ENCODE measurements at regions not wholly inside any gene's neighbourhood (a gene's known extent, or its start where the extent isn't known, plus 50 kb on each side); places are given as distances from the start of the nearest gene placed in this dataset.

- WGBS, 2 donors, result 63 to 88% methylated on average over 2 of the region's 2 CpGs
- no peak for TF ChIP-seq EP300 (IDR thresholded peaks at IDR 0.05)
- TF ChIP-seq CTCF (IDR thresholded peaks at IDR 0.05), result no peak
- no peak for TF ChIP-seq POLR2A (IDR thresholded peaks at IDR 0.05)
- DNase-seq (ENCODE audit: low spot score in 2 of 2), result no peak
These were observed 51.5 kb upstream of the ZNF644 start for GRCh38 chr1:91073299-91073698.

GRCh38 chr1:91071838-91072237, 50.0 kb upstream of the ZNF644 start:
- Histone ChIP-seq H3K4me3 (no peak overlapping the region), H3K27ac (no peak overlapping the region), H3K9me3 (no peaks in the 10 kb centered on the region), H3K27me3 (no peaks in the 10 kb centered on the region), H3K36me3 (no peaks in the 10 kb centered on the region), H3K4me1 (peaks cover 0 to 8% (median 0%) of the 10 kb centered on the region in 4 donors)
- TF ChIP-seq POLR2A (IDR thresholded peaks at IDR 0.05) (no peak), EP300 (IDR thresholded peaks at IDR 0.05) (no peak), CTCF (IDR thresholded peaks at IDR 0.05) (no peak)
- no peak for DNase-seq (ENCODE audit: low spot score in 2 of 2)
- WGBS, 2 donors, result 96 to 98% methylated on average over 5 of the region's 5 CpGs

More at GRCh38 chr1:91073299-91073698, 51.5 kb upstream of the ZNF644 start:
- no peak overlapping the region for H3K27ac ChIP-seq
- H3K4me3 ChIP-seq, result no peak overlapping the region
- H3K27me3 ChIP-seq, result no peaks in the 10 kb centered on the region
- no peaks in the 10 kb centered on the region for H3K9me3 ChIP-seq
- H3K4me1 ChIP-seq, result peaks cover 0 to 8% (median 0%) of the 10 kb centered on the region in 4 donors
- no peaks in the 10 kb centered on the region for H3K36me3 ChIP-seq
